ENCODE measurements at regions not wholly inside any gene's neighbourhood (a gene's known extent, or its start where the extent isn't known, plus 50 kb on each side); places are given as distances from the start of the nearest gene placed in this dataset.

DNA sequence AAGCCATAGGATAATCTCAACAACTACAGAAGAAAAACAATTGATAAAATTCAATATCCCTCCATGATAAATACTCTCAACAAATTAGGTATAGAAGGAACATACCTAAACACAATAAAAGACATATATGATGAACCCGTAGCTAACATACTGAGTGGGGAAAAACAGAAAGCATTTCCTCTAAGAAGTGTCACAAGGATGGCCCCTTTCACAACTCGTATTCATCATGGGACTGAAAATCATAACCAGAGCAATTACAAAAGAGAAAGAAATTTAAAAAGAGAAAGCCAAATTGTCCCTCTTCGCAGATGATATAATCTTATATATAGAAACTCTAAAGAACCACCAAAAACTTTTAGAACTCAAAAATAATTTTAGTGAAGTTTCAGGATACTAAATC is 146.3 kb upstream of the RGMB start:
- H3K4me3 Mint-ChIP-seq: no peak overlapping the region
- H3K9me3 Mint-ChIP-seq: peaks cover 0 to 2% (median 0%) of the 10 kb centered on the region in 8 donors
- no peak overlapping the region for H3K27ac Mint-ChIP-seq
- CTCF ChIA-PET (ENCODE audit: partially characterized antibody): no interaction called here
- DNase-seq: no peak
- peaks cover 0 to 4% of the 10 kb centered on the region in 2 donors for H3K27me3 Mint-ChIP-seq
- H3K9me3 ChIP-seq (ENCODE audit: control insufficient read depth in 1 of 2, low read length in 2 of 2): no peaks in the 10 kb centered on the region
- H3K4me3 ChIP-seq (ENCODE audit: low read length in 2 of 2): no peak overlapping the region
- POLR2A ChIA-PET (ENCODE audit: partially characterized antibody): no interaction called here
- H3K36me3 Mint-ChIP-seq: no peaks in the 10 kb centered on the region
- H3K36me3 ChIP-seq (ENCODE audit: insufficient read depth, low read length): no peaks in the 10 kb centered on the region
- no peak overlapping the region for H3K27ac ChIP-seq (ENCODE audit: low read depth, low read length)
- no peaks in the 10 kb centered on the region for H3K27me3 ChIP-seq (ENCODE audit: insufficient read depth, low read length)
- no peaks in the 10 kb centered on the region for H3K4me1 Mint-ChIP-seq
- no peaks in the 10 kb centered on the region for H3K4me1 ChIP-seq (ENCODE audit: insufficient read depth, low read length)
- intact Hi-C loops (cut with micrococcal nuclease): no loop called here

- ChIA-PET POLR2A (ENCODE audit: partially characterized antibody) (no interaction called here), CTCF (ENCODE audit: partially characterized antibody) (no interaction called here)
- H3K9me3 ChIP-seq (ENCODE audit: control insufficient read depth in 1 of 2, low read length in 2 of 2): no peaks in the 10 kb centered on the region
- Mint-ChIP-seq H3K27ac (no peak overlapping the region), H3K27me3 (peaks cover 1 to 4% of the 10 kb centered on the region in 2 donors), H3K4me1 (no peaks in the 10 kb centered on the region), H3K36me3 (no peaks in the 10 kb centered on the region), H3K4me3 (no peak overlapping the region), H3K9me3 (peaks cover 0 to 2% (median 0%) of the 10 kb centered on the region in 8 donors)
- H3K4me3 ChIP-seq (ENCODE audit: low read length in 2 of 2): no peak overlapping the region
- H3K36me3 ChIP-seq (ENCODE audit: insufficient read depth, low read length): no peaks in the 10 kb centered on the region
- no peaks in the 10 kb centered on the region for H3K4me1 ChIP-seq (ENCODE audit: insufficient read depth, low read length)
- no peaks in the 10 kb centered on the region for H3K27me3 ChIP-seq (ENCODE audit: insufficient read depth, low read length)
- intact Hi-C loops (cut with micrococcal nuclease): no loop called here
- DNase-seq: no peak
- H3K27ac ChIP-seq (ENCODE audit: low read depth, low read length): no peak overlapping the region
These were observed 142.8 kb upstream of the RGMB start for GRCh38 chr5:98630621-98631020.

- Mint-ChIP-seq H3K4me1 (no peaks in the 10 kb centered on the region), H3K36me3 (no peaks in the 10 kb centered on the region), H3K27me3 (peaks cover 1 to 4% of the 10 kb centered on the region in 2 donors), H3K27ac (no peak overlapping the region), H3K9me3 (peaks cover 0 to 2% (median 0%) of the 10 kb centered on the region in 8 donors), H3K4me3 (no peak overlapping the region)
- DNase-seq: no peak
- H3K27ac ChIP-seq (ENCODE audit: low read depth, low read length): no peak overlapping the region
- H3K27me3 ChIP-seq (ENCODE audit: insufficient read depth, low read length): no peaks in the 10 kb centered on the region
- ChIA-PET CTCF (ENCODE audit: partially characterized antibody) (no interaction called here), POLR2A (ENCODE audit: partially characterized antibody) (no interaction called here)
- no peaks in the 10 kb centered on the region for H3K9me3 ChIP-seq (ENCODE audit: control insufficient read depth in 1 of 2, low read length in 2 of 2)
- H3K4me3 ChIP-seq (ENCODE audit: low read length in 2 of 2): no peak overlapping the region
- no peaks in the 10 kb centered on the region for H3K36me3 ChIP-seq (ENCODE audit: insufficient read depth, low read length)
- intact Hi-C loops (cut with micrococcal nuclease): no loop called here
- H3K4me1 ChIP-seq (ENCODE audit: insufficient read depth, low read length): no peaks in the 10 kb centered on the region
These were observed 142.0 kb upstream of the RGMB start for GRCh38 chr5:98631311-98632054.

GRCh38 chr5:98635656-98636055 is 137.8 kb upstream of the RGMB start:
- CTCF ChIA-PET (ENCODE audit: partially characterized antibody): no interaction called here
- Histone ChIP-seq H3K27ac (ENCODE audit: low read depth, low read length) (no peak overlapping the region), H3K9me3 (ENCODE audit: control insufficient read depth in 1 of 2, low read length in 2 of 2) (no peaks in the 10 kb centered on the region), H3K4me1 (ENCODE audit: insufficient read depth, low read length) (no peaks in the 10 kb centered on the region), H3K36me3 (ENCODE audit: insufficient read depth, low read length) (no peaks in the 10 kb centered on the region), H3K4me3 (ENCODE audit: low read length in 2 of 2) (no peak overlapping the region), H3K27me3 (ENCODE audit: insufficient read depth, low read length) (no peaks in the 10 kb centered on the region)
- no peak for DNase-seq
- H3K27me3 Mint-ChIP-seq: peaks cover 1 to 2% of the 10 kb centered on the region in 2 donors
- no peak overlapping the region for H3K27ac Mint-ChIP-seq
- POLR2A ChIA-PET (ENCODE audit: partially characterized antibody): no interaction called here
- intact Hi-C loops (cut with micrococcal nuclease): no loop called here
- H3K4me1 Mint-ChIP-seq: no peaks in the 10 kb centered on the region
- H3K9me3 Mint-ChIP-seq: no peaks in the 10 kb centered on the region
- no peak overlapping the region for H3K4me3 Mint-ChIP-seq
- no peaks in the 10 kb centered on the region for H3K36me3 Mint-ChIP-seq

- Mint-ChIP-seq H3K36me3 (no peaks in the 10 kb centered on the region), H3K27ac (no peak overlapping the region), H3K9me3 (no peaks in the 10 kb centered on the region), H3K4me1 (no peaks in the 10 kb centered on the region), H3K27me3 (peaks cover 1 to 2% of the 10 kb centered on the region in 2 donors), H3K4me3 (no peak overlapping the region)
- POLR2A ChIA-PET (ENCODE audit: partially characterized antibody): no interaction called here
- no peak overlapping the region for H3K27ac ChIP-seq (ENCODE audit: low read depth, low read length)
- DNase-seq: no peak
- intact Hi-C loops (cut with micrococcal nuclease): no loop called here
- no peak overlapping the region for H3K4me3 ChIP-seq (ENCODE audit: low read length in 2 of 2)
- CTCF ChIA-PET (ENCODE audit: partially characterized antibody): no interaction called here
- no peaks in the 10 kb centered on the region for H3K27me3 ChIP-seq (ENCODE audit: insufficient read depth, low read length)
- H3K9me3 ChIP-seq (ENCODE audit: control insufficient read depth in 1 of 2, low read length in 2 of 2): no peaks in the 10 kb centered on the region
- H3K36me3 ChIP-seq (ENCODE audit: insufficient read depth, low read length): no peaks in the 10 kb centered on the region
- no peaks in the 10 kb centered on the region for H3K4me1 ChIP-seq (ENCODE audit: insufficient read depth, low read length)
These were observed 136.3 kb upstream of the RGMB start for GRCh38 chr5:98637116-98637515.

GRCh38 chr5:98637557-98637956 is 135.9 kb upstream of the RGMB start:
- CTCF ChIA-PET (ENCODE audit: partially characterized antibody): no interaction called here
- POLR2A ChIA-PET (ENCODE audit: partially characterized antibody): no interaction called here
- intact Hi-C loops (cut with micrococcal nuclease): no loop called here
- DNase-seq: no peak
- Mint-ChIP-seq H3K36me3 (no peaks in the 10 kb centered on the region), H3K9me3 (no peaks in the 10 kb centered on the region), H3K27ac (no peak overlapping the region), H3K4me1 (no peaks in the 10 kb centered on the region), H3K27me3 (peaks cover 1 to 2% of the 10 kb centered on the region in 2 donors), H3K4me3 (no peak overlapping the region)
- no peaks in the 10 kb centered on the region for H3K27me3 ChIP-seq (ENCODE audit: insufficient read depth, low read length)
- H3K36me3 ChIP-seq (ENCODE audit: insufficient read depth, low read length): no peaks in the 10 kb centered on the region
- no peaks in the 10 kb centered on the region for H3K4me1 ChIP-seq (ENCODE audit: insufficient read depth, low read length)
- H3K9me3 ChIP-seq (ENCODE audit: control insufficient read depth in 1 of 2, low read length in 2 of 2): no peaks in the 10 kb centered on the region
- no peak overlapping the region for H3K27ac ChIP-seq (ENCODE audit: low read depth, low read length)
- H3K4me3 ChIP-seq (ENCODE audit: low read length in 2 of 2): no peak overlapping the region

DNA sequence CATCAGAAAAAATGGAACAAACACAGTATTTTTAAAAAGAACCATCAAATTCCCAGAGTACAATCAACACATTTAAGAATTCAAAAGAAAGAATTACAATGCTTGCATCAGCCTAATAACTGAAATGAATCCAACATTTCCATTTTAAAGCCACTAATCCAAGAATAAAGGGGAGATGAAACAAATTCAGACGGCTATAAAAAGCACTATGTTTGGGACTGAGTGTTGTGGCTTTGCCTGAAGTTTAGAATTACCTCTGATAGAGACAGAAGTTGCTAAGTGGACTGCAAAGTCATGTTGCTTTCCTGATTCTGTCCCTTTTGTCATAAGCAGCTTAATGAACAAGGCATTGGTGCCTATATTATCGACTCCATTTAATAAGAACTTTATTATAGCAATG is 135.4 kb upstream of the RGMB start:
- Mint-ChIP-seq H3K36me3 (no peaks in the 10 kb centered on the region), H3K27me3 (peaks cover 1 to 2% of the 10 kb centered on the region in 2 donors), H3K4me1 (no peaks in the 10 kb centered on the region), H3K27ac (no peak overlapping the region), H3K4me3 (no peak overlapping the region), H3K9me3 (no peaks in the 10 kb centered on the region)
- ChIA-PET CTCF (ENCODE audit: partially characterized antibody) (no interaction called here), POLR2A (ENCODE audit: partially characterized antibody) (no interaction called here)
- Histone ChIP-seq H3K4me3 (ENCODE audit: low read length in 2 of 2) (no peak overlapping the region), H3K9me3 (ENCODE audit: control insufficient read depth in 1 of 2, low read length in 2 of 2) (no peaks in the 10 kb centered on the region), H3K36me3 (ENCODE audit: insufficient read depth, low read length) (no peaks in the 10 kb centered on the region), H3K27ac (ENCODE audit: low read depth, low read length) (no peak overlapping the region), H3K27me3 (ENCODE audit: insufficient read depth, low read length) (no peaks in the 10 kb centered on the region), H3K4me1 (ENCODE audit: insufficient read depth, low read length) (no peaks in the 10 kb centered on the region)
- intact Hi-C loops (cut with micrococcal nuclease): no loop called here
- DNase-seq: no peak

DNA sequence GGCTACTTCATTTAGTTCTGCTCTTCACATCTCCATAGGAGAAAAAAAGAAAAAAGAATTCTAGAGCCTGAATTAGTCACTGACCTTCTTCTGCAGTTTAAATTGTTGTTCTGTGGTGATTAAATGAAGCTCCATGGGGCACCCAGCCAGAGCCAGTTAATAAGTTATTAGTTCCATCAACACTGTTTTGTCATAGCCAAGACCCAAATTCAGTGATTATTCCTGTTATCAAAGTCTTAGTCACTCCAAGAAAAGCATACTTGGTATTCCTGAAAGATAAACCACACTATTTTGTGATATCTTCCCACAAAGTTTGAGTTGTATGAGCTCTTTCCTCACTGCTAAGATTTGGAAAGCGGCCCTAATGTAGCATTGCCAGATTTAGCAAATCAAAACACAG is 134.8 kb upstream of the RGMB start:
- Mint-ChIP-seq H3K4me3 (no peak overlapping the region), H3K36me3 (no peaks in the 10 kb centered on the region), H3K4me1 (no peaks in the 10 kb centered on the region), H3K9me3 (no peaks in the 10 kb centered on the region), H3K27me3 (peaks cover 0 to 1% of the 10 kb centered on the region in 2 donors), H3K27ac (no peak overlapping the region)
- H3K4me3 ChIP-seq (ENCODE audit: low read length in 2 of 2): no peak overlapping the region
- ChIA-PET POLR2A (ENCODE audit: partially characterized antibody) (no interaction called here), CTCF (ENCODE audit: partially characterized antibody) (no interaction called here)
- no peaks in the 10 kb centered on the region for H3K9me3 ChIP-seq (ENCODE audit: control insufficient read depth in 1 of 2, low read length in 2 of 2)
- no peak overlapping the region for H3K27ac ChIP-seq (ENCODE audit: low read depth, low read length)
- no peak for DNase-seq
- H3K27me3 ChIP-seq (ENCODE audit: insufficient read depth, low read length): no peaks in the 10 kb centered on the region
- intact Hi-C loops (cut with micrococcal nuclease): no loop called here
- H3K36me3 ChIP-seq (ENCODE audit: insufficient read depth, low read length): no peaks in the 10 kb centered on the region
- H3K4me1 ChIP-seq (ENCODE audit: insufficient read depth, low read length): no peaks in the 10 kb centered on the region
